Mesendoderm (in vitro differentiated cells): ENCODE measurements at regions not wholly inside any gene's neighbourhood (a gene's known extent, or its start where the extent isn't known, plus 50 kb on each side); places are given as distances from the start of the nearest gene placed in this dataset.

Experiments
- DNase-seq: peaks from one replicate; pipeline ENCODE4 v3.0.0; 2013
- H2AK5ac ChIP-seq: 2 replicates; pipeline ENCODE4 v1.6.1; 2013; ENCODE audit warnings: low read length, inconsistent platforms
- H2BK120ac ChIP-seq: 2 replicates; pipeline ENCODE4 v1.6.1; 2013; ENCODE audit warnings: low read depth, mild to moderate bottlenecking, low read length, moderate library complexity, mixed read lengths
- H2BK15ac ChIP-seq: replicated peaks from 2 replicates; pipeline ENCODE4 v1.6.1; 2013; ENCODE audit warnings: low read depth, mild to moderate bottlenecking, moderate library complexity
- H2BK5ac ChIP-seq: 2 replicates; pipeline ENCODE4 v1.6.1; 2013; ENCODE audit warnings: low read length, inconsistent platforms
- H3K18ac ChIP-seq: 2 replicates; pipeline ENCODE4 v1.6.1; 2013; ENCODE audit warnings: mild to moderate bottlenecking, low read length, mixed read lengths
- H3K23ac ChIP-seq: one replicate; pipeline ENCODE4 v1.6.1; 2013; ENCODE audit warnings: low read length
- H3K27ac ChIP-seq: 2 replicates; pipeline ENCODE4 v1.5.1; 2013; ENCODE audit warnings: low read depth, mild to moderate bottlenecking, inconsistent platforms, low read length, moderate library complexity
- H3K27me3 ChIP-seq: 2 replicates; pipeline ENCODE4 v1.6.1; 2013; ENCODE audit warnings: low read length, control low read depth, mild to moderate bottlenecking, inconsistent platforms; ENCODE audit not compliant: insufficient read depth, poor library complexity
- H3K36me3 ChIP-seq: 2 replicates; pipeline ENCODE4 v1.6.1; 2013; ENCODE audit warnings: low read length, inconsistent platforms; ENCODE audit not compliant: control insufficient read depth, insufficient read depth
- H3K4ac ChIP-seq: one replicate; pipeline ENCODE4 v1.6.1; 2013; ENCODE audit warnings: low read depth, mild to moderate bottlenecking, low read length, moderate library complexity
- H3K4me1 ChIP-seq: 2 replicates; pipeline ENCODE4 v1.6.1; 2013; ENCODE audit warnings: low read depth, low read length, inconsistent platforms; ENCODE audit not compliant: control insufficient read depth
- H3K4me2 ChIP-seq: 2 replicates; pipeline ENCODE4 v1.6.1; 2013; ENCODE audit warnings: low read length
- H3K4me3 ChIP-seq: 2 replicates; pipeline ENCODE4 v1.5.1; 2013; ENCODE audit warnings: mild to moderate bottlenecking, low read length
- H3K56ac ChIP-seq: one replicate; pipeline ENCODE4 v1.6.1; 2013; ENCODE audit warnings: low read length
- H3K79me1 ChIP-seq: 2 replicates; pipeline ENCODE4 v1.6.1; 2013; ENCODE audit warnings: low read length, inconsistent platforms
- H3K79me2 ChIP-seq: 2 replicates; pipeline ENCODE4 v1.6.1; 2013; ENCODE audit warnings: mild to moderate bottlenecking, low read length; ENCODE audit not compliant: control insufficient read depth, insufficient read depth
- H3K9ac ChIP-seq: 2 replicates; pipeline ENCODE4 v1.6.1; 2013; ENCODE audit warnings: low read length, inconsistent platforms
- H4K5ac ChIP-seq: one replicate; pipeline ENCODE4 v1.6.1; 2013; ENCODE audit warnings: low read length
- H4K8ac ChIP-seq: one replicate; pipeline ENCODE4 v1.6.1; 2013; ENCODE audit warnings: low read depth, mild to moderate bottlenecking, control low read depth, low read length, moderate library complexity
- WGBS: extraction: QIAGEN DNeasy Blood & Tissue Kit; methylation state at CpG from one replicate; pipeline ENCODE4 v1.1.7; 2013; ENCODE audit warnings: low lambda C conversion rate, missing lambda C conversion rate; ENCODE audit not compliant: insufficient coverage; ENCODE audit errors: extremely low coverage; 5-methylcytosine and 5-hydroxymethylcytosine counted together

DNA sequence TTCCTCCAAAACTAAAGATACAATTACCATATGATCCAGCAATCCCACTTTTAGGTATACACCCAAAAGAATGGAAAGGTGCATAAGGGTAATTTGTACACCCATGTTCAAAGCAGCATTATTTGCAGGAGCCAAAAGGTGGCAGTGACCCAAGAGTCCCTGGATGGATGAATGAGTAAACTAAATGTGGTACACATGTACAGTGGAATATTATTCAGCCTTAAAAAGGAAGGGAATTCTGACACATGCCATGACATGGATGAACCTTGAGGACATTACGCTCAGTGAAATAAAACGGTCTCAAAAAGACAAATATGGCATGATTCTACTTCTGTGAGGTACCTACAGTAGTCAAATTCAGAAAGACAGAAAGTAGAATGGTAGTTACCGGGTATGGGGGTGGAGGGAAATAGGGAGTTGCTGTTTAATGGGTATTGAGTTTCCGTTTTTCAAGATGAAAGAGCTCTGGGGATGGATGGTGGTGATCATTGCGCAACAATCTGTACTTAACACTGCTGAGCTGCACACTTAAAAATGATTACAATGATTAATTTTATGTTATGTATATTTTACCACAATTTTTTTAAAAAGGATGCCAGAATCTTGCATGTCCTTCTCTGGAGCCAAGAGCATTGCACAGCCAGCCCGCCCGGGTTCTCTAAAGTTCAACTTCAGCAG is 518.9 kb upstream of the JARID2 start:
- H3K4me1 ChIP-seq, result no peaks in the 10 kb centered on the region
- no peak overlapping the region for H3K18ac ChIP-seq
- H3K56ac ChIP-seq, result no peak overlapping the region
- H3K4me2 ChIP-seq, result no peak overlapping the region
- H3K79me1 ChIP-seq, result no peaks in the 10 kb centered on the region
- WGBS, result no CpG with 5 or more reads among the region's 7 CpGs
- DNase-seq, result no peak
- H2AK5ac ChIP-seq, result no peak overlapping the region
- no peak overlapping the region for H3K9ac ChIP-seq
- no peak overlapping the region for H3K27ac ChIP-seq
- H3K4me3 ChIP-seq, result no peak overlapping the region
- H4K5ac ChIP-seq, result no peak overlapping the region
- H3K23ac ChIP-seq, result no peak overlapping the region
- H3K27me3 ChIP-seq, result no peaks in the 10 kb centered on the region
- no peak overlapping the region for H2BK15ac ChIP-seq
- no peak overlapping the region for H2BK120ac ChIP-seq
- no peaks in the 10 kb centered on the region for H3K79me2 ChIP-seq
- H2BK5ac ChIP-seq, result no peak overlapping the region
- no peak overlapping the region for H3K4ac ChIP-seq
- no peak overlapping the region for H4K8ac ChIP-seq
- H3K36me3 ChIP-seq, result no peaks in the 10 kb centered on the region

- Histone ChIP-seq H3K23ac (no peak overlapping the region), H3K27ac (no peak overlapping the region), H4K5ac (no peak overlapping the region), H3K79me1 (no peaks in the 10 kb centered on the region), H3K4ac (no peak overlapping the region), H3K4me3 (no peak overlapping the region), H3K4me1 (no peaks in the 10 kb centered on the region), H3K9ac (no peak overlapping the region), H2BK120ac (no peak overlapping the region), H2BK15ac (no peak overlapping the region), H3K56ac (no peak overlapping the region), H3K79me2 (no peaks in the 10 kb centered on the region), H2BK5ac (no peak overlapping the region), H3K36me3 (no peaks in the 10 kb centered on the region), H3K4me2 (no peak overlapping the region), H3K27me3 (no peaks in the 10 kb centered on the region), H3K18ac (no peak overlapping the region), H2AK5ac (no peak overlapping the region), H4K8ac (no peak overlapping the region)
- WGBS, result no CpG with 5 or more reads among the region's 7 CpGs
- no peak for DNase-seq
These were observed 518.1 kb upstream of the JARID2 start for GRCh38 chr6:14727494-14728395.

- Histone ChIP-seq H3K27ac (no peak overlapping the region), H3K18ac (no peak overlapping the region), H2BK15ac (no peak overlapping the region), H3K79me1 (no peaks in the 10 kb centered on the region), H3K36me3 (no peaks in the 10 kb centered on the region), H3K4me2 (no peak overlapping the region), H3K9ac (no peak overlapping the region), H2BK120ac (no peak overlapping the region), H4K5ac (no peak overlapping the region), H3K4me3 (no peak overlapping the region), H3K56ac (no peak overlapping the region), H2BK5ac (no peak overlapping the region), H4K8ac (no peak overlapping the region), H3K79me2 (no peaks in the 10 kb centered on the region), H3K4ac (no peak overlapping the region), H3K4me1 (no peaks in the 10 kb centered on the region), H3K27me3 (no peaks in the 10 kb centered on the region), H2AK5ac (no peak overlapping the region), H3K23ac (no peak overlapping the region)
- DNase-seq, result no peak
- no CpG with 5 or more reads among the region's 10 CpGs for WGBS
These were observed 517.4 kb upstream of the JARID2 start for GRCh38 chr6:14728396-14729024.

DNA sequence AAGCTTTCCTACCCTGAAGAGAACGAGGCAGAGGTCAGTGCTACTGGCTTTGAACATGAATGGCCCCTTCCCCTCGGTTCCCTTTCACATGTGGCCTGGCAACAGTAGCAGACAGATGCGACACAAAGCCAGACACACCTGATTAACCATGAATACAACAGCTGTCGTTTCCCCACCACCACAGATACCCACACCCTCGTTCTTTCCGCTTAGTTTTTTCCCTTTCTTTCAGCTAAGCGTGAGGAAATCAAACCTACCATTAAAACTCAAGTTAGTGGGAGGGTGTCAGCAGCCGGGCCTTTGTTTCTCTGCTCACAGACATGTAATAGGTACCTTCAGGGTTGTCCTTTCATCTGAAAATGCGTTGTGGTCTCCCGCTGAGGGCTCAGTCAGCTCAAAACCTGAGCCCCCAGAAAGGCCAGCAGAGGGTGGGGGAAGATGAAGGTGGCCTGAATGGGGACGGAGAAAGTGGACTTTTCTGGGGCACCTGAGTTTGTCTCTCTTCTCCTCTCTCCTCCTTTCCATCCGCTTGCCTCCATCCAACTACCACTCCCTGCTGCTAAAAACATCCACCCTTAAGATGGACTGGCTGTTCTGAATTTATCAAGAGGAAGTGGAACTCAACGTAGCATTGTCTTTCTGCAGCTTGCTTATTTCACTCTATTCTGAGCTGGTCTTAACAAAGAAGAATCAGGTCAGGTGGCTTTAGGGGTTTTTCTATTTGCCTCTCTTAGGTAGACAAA is 516.6 kb upstream of the JARID2 start:
- H3K4me3 ChIP-seq, result no peak overlapping the region
- no peaks in the 10 kb centered on the region for H3K4me1 ChIP-seq
- no peak overlapping the region for H3K4me2 ChIP-seq
- H2BK5ac ChIP-seq, result no peak overlapping the region
- no peak overlapping the region for H2BK15ac ChIP-seq
- no CpG with 5 or more reads among the region's 13 CpGs for WGBS
- H3K4ac ChIP-seq, result no peak overlapping the region
- no peak overlapping the region for H3K56ac ChIP-seq
- H2AK5ac ChIP-seq, result no peak overlapping the region
- DNase-seq, result no peak
- no peak overlapping the region for H3K9ac ChIP-seq
- no peak overlapping the region for H3K18ac ChIP-seq
- H3K79me1 ChIP-seq, result no peaks in the 10 kb centered on the region
- H3K27me3 ChIP-seq, result no peaks in the 10 kb centered on the region
- H4K8ac ChIP-seq, result no peak overlapping the region
- H2BK120ac ChIP-seq, result no peak overlapping the region
- H3K36me3 ChIP-seq, result no peaks in the 10 kb centered on the region
- no peak overlapping the region for H4K5ac ChIP-seq
- no peak overlapping the region for H3K23ac ChIP-seq
- no peak overlapping the region for H3K27ac ChIP-seq
- no peaks in the 10 kb centered on the region for H3K79me2 ChIP-seq

GRCh38 chr6:14730654-14731053 is 515.2 kb upstream of the JARID2 start:
- Histone ChIP-seq H4K5ac (no peak overlapping the region), H2AK5ac (no peak overlapping the region), H2BK120ac (no peak overlapping the region), H3K27me3 (no peaks in the 10 kb centered on the region), H2BK15ac (no peak overlapping the region), H3K36me3 (no peaks in the 10 kb centered on the region), H3K56ac (no peak overlapping the region), H3K4me2 (no peak overlapping the region), H4K8ac (no peak overlapping the region), H3K27ac (no peak overlapping the region), H3K4me3 (no peak overlapping the region), H3K79me2 (no peaks in the 10 kb centered on the region), H3K18ac (no peak overlapping the region), H3K79me1 (no peaks in the 10 kb centered on the region), H3K4ac (no peak overlapping the region), H3K4me1 (no peaks in the 10 kb centered on the region), H2BK5ac (no peak overlapping the region), H3K23ac (no peak overlapping the region), H3K9ac (no peak overlapping the region)
- no CpG with 5 or more reads among the region's 9 CpGs for WGBS
- DNase-seq, result no peak
